GM18951 (cell line): ENCODE measurements at regions not wholly inside any gene's neighbourhood (a gene's known extent, or its start where the extent isn't known, plus 50 kb on each side); places are given as distances from the start of the nearest gene placed in this dataset.
"Not testable (repeated sequence)": the region's sequence is repeated elsewhere in the genome, so short reads cannot be mapped to it uniquely, and the experiment has no call there.

Experiments
- POLR2A ChIP-seq: IDR thresholded peaks from 4 replicates; pipeline ENCODE4 v1.6.1; 2011; ENCODE audit warnings: mild to moderate bottlenecking; ENCODE audit not compliant: insufficient read length, insufficient read depth; ENCODE audit errors: extremely low read depth
- in situ Hi-C: fragments of 300-500 bp; cut with MboI; formaldehyde crosslinking; loops from one replicate; pipeline ENCODE4 v1.12.0; 2022; ENCODE audit warnings: low sequenced_read_pairs, mixed read lengths, inconsistent platforms; ENCODE audit not compliant: unreplicated experiment

GRCh38 chr16:13848795-13849194 is 71.2 kb upstream of the ERCC4 start:
- in situ Hi-C loops = no loop called here
- TF ChIP-seq POLR2A = no peak

GRCh38 chr16:13850173-13850572 is 69.8 kb upstream of the ERCC4 start:
- in situ Hi-C loops = not testable (repeated sequence)

DNA sequence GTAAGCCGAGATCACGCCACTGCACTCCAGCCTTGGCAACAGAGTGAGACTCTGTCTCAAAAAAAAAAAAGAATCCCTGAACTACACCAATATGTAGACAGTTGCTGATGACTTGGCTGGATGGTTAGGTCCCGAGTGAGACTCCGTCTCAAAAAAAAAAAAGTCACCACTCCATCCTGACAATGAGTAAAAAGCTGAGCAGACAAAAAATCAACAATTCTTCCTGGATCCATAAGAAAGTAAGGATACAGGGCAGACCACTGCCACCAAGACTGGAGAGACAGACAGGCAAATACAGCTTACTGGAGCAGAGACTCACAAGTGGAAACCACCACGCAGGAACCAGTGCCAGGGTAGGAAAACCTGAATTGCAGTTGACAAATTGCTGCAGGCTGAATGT is 67.1 kb upstream of the ERCC4 start:
- no peak for TF ChIP-seq POLR2A
- in situ Hi-C loops = no loop called here

DNA sequence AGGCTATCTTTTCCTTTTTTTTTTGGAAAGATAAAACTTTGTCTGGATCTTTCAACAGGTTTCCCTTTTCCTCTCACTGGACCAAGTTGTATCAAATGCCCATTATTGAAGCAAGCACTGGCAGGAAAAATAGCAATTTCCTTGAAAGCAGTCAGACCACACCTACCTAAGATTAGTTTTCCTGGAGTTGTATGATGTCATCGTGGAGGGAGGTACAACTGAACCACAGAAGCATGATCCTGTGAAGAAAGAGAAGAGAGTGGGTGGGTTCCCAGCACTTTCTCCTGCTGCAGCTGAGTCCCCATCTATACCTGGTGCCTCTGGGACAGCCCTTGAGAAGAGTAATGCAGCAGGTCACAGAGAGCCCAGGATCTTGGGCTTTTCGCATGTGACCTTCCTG is 63.6 kb upstream of the ERCC4 start:
- no peak for TF ChIP-seq POLR2A
- in situ Hi-C loops = no loop called here

- no peak for TF ChIP-seq POLR2A
- in situ Hi-C loops = no loop called here
Measured at GRCh38 chr16:13856811-13857511, 63.0 kb upstream of the ERCC4 start.

DNA sequence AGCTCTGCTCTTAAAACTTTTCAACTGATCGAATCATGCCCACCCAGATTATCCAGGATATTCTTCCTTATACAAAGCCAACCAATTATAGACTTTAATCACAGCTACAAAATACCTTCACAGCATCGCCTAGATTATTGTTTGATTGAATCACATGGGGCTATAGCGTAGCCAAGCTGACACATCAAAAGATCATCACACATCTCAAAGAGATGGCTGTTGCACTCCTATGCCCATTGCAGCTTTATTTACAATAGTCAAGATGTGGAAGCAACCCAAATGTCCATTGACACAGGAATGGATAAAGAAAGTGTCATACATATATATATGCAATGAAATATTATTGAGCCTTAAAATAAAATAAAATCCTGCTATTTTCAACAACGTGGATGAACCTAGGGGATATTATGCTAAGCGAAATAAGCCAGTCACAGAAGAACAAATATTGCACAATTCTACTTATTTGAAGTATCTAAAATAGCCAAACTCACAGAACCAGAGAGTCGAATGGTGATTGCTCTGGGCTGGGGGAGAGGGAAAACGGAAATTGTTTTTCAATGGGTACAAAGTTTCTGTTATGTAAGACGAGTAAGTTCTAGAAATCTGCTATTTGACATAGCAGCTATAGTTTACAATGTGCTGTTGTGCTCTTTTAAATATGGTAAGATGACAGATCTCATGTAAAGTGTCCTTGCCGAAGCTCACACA is 60.9 kb upstream of the ERCC4 start:
- TF ChIP-seq POLR2A = no peak
- in situ Hi-C loops = no loop called here

GRCh38 chr16:13863075-13863765 is 56.7 kb upstream of the ERCC4 start:
- no peak for TF ChIP-seq POLR2A
- in situ Hi-C loops = no loop called here

DNA sequence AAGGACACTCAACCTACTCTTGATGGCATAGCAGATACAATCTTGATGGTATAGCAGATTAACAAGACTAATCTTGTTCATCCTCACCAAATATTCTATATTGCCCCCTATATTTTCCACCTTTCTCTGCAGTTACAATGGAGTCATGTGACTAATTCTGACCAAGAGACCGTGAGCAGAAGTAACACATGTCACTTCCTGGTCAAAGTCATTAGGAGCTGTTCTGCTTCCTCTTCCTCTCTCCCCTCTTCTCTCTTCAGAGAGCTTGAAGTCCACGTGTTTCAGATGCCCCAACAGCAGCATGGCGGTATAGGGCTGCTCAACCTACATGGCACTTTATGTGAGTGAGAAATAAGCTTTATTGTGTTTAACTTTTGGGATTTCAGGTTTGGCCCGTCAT is 55.3 kb upstream of the ERCC4 start:
- in situ Hi-C loops = no loop called here
- no peak for TF ChIP-seq POLR2A

GRCh38 chr16:13866073-13866472 is 53.9 kb upstream of the ERCC4 start:
- in situ Hi-C loops = no loop called here
- no peak for TF ChIP-seq POLR2A
